GM12865 (cell line): ENCODE measurements at regions not wholly inside any gene's neighbourhood (a gene's known extent, or its start where the extent isn't known, plus 50 kb on each side); places are given as distances from the start of the nearest gene placed in this dataset.
"Not testable (repeated sequence)": the region's sequence is repeated elsewhere in the genome, so short reads cannot be mapped to it uniquely, and the experiment has no call there.

Source experiments
- DNase-seq: peaks from one replicate; pipeline ENCODE4 v3.0.0; 2010; ENCODE audit warnings: low read depth
- H3K4me3 ChIP-seq: 2 replicates; pipeline ENCODE4 v1.5.1; 2011; ENCODE audit warnings: mild to moderate bottlenecking, low read depth, low read length, control low read depth
- TF ChIP-seq, protein P1 (sequence below): IDR thresholded peaks from 2 replicates; pipeline ENCODE4 v1.5.1; 2011; ENCODE audit warnings: low read length, control low read depth, low read depth, inconsistent platforms; ENCODE audit not compliant: insufficient read depth; ENCODE audit errors: missing control alignments

DNA sequence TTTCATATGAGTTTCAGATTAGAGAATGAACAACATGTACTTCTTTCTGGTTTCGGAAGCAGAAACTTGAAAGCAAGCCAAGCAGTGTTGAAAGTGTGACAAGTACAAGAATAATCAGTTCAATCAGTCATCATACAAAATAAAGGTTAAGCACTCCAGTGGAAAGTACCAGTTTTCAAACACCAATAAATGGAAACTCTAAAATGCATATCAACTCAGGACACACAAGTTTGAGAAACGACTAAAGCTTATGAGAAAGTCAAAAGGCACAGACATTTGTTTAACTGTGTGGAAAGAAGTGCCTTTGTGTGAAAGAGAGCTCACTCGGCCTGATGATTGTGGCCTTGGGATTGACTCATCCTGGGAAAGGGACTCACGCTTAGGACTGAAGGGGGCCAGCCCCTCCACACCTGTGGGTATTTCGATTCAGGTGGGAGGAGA lies 60.6 kb upstream of the AKR1C1 start:
- TF ChIP-seq, protein P1, sequence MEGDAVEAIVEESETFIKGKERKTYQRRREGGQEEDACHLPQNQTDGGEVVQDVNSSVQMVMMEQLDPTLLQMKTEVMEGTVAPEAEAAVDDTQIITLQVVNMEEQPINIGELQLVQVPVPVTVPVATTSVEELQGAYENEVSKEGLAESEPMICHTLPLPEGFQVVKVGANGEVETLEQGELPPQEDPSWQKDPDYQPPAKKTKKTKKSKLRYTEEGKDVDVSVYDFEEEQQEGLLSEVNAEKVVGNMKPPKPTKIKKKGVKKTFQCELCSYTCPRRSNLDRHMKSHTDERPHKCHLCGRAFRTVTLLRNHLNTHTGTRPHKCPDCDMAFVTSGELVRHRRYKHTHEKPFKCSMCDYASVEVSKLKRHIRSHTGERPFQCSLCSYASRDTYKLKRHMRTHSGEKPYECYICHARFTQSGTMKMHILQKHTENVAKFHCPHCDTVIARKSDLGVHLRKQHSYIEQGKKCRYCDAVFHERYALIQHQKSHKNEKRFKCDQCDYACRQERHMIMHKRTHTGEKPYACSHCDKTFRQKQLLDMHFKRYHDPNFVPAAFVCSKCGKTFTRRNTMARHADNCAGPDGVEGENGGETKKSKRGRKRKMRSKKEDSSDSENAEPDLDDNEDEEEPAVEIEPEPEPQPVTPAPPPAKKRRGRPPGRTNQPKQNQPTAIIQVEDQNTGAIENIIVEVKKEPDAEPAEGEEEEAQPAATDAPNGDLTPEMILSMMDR: no peak
- H3K4me3 ChIP-seq: no peak overlapping the region
- peak; percentile 56 for DNase-seq

DNA sequence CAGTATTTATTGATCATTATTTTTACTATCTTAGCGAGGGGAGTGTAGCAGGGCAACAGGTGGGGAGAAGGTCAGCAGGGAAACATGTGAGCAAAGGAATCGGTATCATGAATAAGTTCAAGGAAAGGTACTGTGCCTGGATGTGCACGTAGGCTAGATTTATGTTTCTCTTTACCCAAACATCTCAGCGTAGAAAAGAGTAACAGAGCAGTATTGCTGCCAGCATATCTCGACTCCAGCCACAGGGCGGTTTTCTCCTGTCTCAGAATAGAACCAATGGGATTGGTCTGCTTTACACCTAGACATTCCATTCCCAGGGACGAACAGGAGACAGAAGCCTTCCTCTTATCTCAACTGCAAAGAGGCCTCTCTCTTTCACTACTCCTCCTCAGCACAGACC lies 60.1 kb upstream of the AKR1C1 start:
- not testable (repeated sequence) for H3K4me3 ChIP-seq, DNase-seq

DNA sequence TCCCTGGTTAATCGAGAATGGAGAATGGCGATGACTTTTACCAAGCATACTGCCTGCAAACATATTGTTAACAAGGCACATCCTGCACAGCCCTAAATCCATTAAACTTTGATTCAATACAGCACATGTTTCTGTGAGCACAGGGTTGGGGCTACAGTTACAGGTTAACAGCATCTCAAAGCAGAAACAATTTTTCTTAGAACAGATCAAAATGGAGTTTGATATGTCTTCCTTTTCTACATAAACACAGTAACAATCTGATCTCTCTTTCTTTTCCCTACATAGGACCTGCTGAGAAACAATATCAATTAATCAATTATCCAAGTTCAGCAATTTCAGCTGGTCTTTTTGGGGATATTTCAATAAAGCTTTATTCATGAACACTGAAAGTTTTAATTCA lies 59.5 kb upstream of the AKR1C1 start:
- DNase-seq, H3K4me3 ChIP-seq: not testable (repeated sequence)

DNA sequence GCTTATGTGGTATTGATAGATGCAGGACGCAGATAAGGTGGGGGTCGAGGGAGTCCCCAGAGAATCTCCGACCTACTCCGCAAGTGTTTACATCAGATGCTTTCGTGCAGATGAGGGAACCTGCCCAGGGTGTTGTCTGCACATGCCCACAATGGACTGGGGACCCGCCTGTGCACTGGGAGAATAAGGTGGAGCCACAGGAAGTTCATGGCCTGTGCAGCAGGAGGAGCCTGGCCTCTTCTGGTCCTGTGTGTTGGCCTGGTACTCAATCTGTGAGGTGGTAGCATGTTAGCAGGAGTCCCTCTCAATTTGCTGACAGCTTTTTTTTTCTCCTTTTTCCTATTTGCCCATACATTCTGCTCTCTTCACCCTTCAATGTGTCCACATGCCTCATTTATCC lies 54.1 kb upstream of the AKR1C1 start:
- peak; percentile 37 for DNase-seq
- H3K4me3 ChIP-seq: no peak overlapping the region
- TF ChIP-seq, protein P1: no peak
